ENCODE measurements at regions not wholly inside any gene's neighbourhood (a gene's known extent, or its start where the extent isn't known, plus 50 kb on each side); places are given as distances from the start of the nearest gene placed in this dataset.

DNA sequence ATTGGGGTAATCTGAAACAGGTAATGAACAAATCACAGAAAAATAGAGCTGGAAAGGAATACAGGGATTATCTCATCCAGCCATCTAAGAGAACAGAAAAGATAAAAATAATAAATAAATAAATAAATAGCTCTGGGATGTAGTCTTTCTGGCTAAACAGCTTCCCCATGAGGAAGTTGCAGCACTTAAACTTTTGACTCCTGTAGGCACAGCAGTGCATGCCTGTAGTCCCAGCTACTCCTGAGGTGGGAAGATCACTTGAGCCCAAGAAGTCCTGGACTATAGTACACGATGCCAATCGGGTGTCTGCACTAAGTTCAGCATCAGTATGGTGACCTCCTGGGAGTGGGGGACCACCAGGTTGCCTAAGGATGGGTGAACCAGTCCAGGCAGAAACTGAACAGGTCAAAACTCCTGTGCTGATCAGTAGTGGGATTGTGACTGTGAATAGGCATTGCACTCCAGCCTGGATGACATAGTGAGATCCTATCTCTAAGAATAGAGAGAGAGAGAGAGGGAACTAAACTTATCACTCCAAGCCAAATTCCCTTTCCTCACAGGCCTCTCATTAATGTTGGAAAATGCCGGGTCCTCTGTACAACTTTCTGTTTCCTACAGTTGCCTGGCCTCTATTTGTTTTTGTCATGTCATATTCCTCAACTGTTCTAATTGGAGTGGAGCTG lies 61.7 kb upstream of the CDK13 start:
- DNase-seq (ENCODE audit: low spot score) = no peak

DNA sequence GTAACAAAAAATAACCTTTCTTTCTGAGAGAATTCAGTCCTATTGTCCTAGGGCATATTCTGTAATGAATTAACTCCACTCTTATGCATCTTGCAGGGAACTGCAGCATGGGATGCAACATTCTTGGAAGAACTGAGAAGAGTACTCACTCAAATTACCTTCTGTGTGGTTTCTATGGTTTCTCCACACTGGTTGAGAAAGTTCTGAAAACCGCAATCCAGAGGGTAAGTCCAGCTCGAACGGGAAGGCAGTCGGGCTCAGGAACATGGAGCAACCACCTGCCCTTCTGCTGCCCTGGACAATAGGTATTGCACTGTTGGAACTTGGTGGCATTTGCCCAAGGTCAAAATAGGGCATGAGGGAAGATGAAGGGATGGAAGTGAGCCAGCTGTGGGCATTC lies 59.6 kb upstream of the CDK13 start:
- no peak for DNase-seq (ENCODE audit: low spot score)

- DNase-seq (ENCODE audit: low spot score) = no peak
These were observed 58.2 kb upstream of the CDK13 start for GRCh38 chr7:39891894-39892293.

GRCh38 chr7:39892361-39892760 lies 57.7 kb upstream of the CDK13 start:
- no peak for DNase-seq (ENCODE audit: low spot score)

GRCh38 chr7:39894904-39895303 lies 55.2 kb upstream of the CDK13 start:
- no peak for DNase-seq (ENCODE audit: low spot score)

DNA sequence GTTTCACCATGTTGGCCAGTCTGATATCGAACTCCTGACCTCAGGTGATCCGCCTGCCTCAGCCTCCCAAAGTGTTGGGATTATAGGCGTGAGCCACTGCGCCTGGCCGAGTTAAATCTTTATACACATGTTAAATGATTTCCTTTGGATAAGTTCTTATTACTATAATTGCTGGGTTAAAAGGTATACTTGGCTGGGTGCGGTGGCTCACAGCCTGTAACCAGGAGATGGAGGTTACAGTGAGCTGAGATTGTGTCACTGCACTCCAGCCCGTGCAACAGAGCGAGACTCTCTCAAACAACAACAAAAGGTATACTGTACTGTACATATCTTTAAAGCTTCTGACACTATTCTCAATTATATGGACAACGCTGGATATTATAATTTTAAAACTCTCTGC lies 53.2 kb upstream of the CDK13 start:
- no peak for DNase-seq (ENCODE audit: low spot score)

DNA sequence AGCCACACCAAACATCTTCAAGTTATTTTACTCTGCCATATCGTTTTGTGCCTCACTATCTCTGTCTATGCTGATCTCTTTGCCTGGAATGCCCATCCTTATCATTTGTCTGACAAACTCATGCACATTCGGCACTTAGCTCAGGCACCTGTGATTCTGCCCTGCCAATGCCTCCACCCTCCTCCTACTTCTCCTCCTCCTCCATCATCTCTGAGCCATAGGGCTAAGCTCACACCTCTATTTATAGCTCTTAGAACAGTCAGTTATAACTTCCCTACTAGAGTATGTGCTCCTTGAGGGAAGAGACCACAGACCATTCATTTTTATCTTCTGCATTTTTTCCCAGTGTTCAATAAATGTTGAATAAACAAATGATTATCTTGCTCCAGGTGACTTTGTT lies 51.2 kb upstream of the CDK13 start:
- DNase-seq (ENCODE audit: low spot score) = no peak
